Parathyroid adenoma (tissue), 2 donors: ENCODE measurements at regions not wholly inside any gene's neighbourhood (a gene's known extent, or its start where the extent isn't known, plus 50 kb on each side); places are given as distances from the start of the nearest gene placed in this dataset.
"Not testable (repeated sequence)": the region's sequence is repeated elsewhere in the genome, so short reads cannot be mapped to it uniquely, and the experiment has no call there.

Experiments used
- H2AFZ ChIP-seq: fragments of 300-600 bp; sonication (generic); one replicate; pipeline ENCODE4 v1.7.0; 2017; ENCODE audit warnings: antibody characterized with exemption, mild to moderate bottlenecking
- H3K27ac ChIP-seq: fragments of 300-600 bp; sonication (generic); one replicate; pipeline ENCODE4 v1.7.0; 2017
- H3K27me3 ChIP-seq: fragments of 300-600 bp; sonication (generic); one replicate; pipeline ENCODE4 v1.7.0; 2017; ENCODE audit warnings: low read length; ENCODE audit not compliant: control insufficient read depth, insufficient read depth
- H3K36me3 ChIP-seq: fragments of 300-600 bp; sonication (generic); one replicate; pipeline ENCODE4 v1.7.0; 2017; ENCODE audit warnings: low read length; ENCODE audit not compliant: control insufficient read depth, insufficient read depth
- H3K4me1 ChIP-seq: fragments of 300-600 bp; sonication (generic); one replicate; pipeline ENCODE4 v1.7.0; 2017; ENCODE audit warnings: control low read depth
- H3K4me2 ChIP-seq: fragments of 300-600 bp; sonication (generic); one replicate; pipeline ENCODE4 v1.7.0; 2017; ENCODE audit warnings: low read length
- H3K4me3 ChIP-seq: fragments of 300-600 bp; sonication (generic); one replicate; pipeline ENCODE4 v1.7.0; 2017; ENCODE audit warnings: low read depth, low read length
- H3K79me2 ChIP-seq: fragments of 300-600 bp; sonication (generic); one replicate; pipeline ENCODE4 v1.7.0; 2017; ENCODE audit warnings: control low read depth
- H3K9ac ChIP-seq: fragments of 300-600 bp; sonication (generic); one replicate; pipeline ENCODE4 v1.7.0; 2017; ENCODE audit warnings: mild to moderate bottlenecking
- H3K9me3 ChIP-seq: fragments of 300-600 bp; sonication (generic); one replicate; pipeline ENCODE4 v1.7.0; 2017; ENCODE audit warnings: low read length; ENCODE audit not compliant: control insufficient read depth
- TF ChIP-seq, protein P1 (sequence below): fragments of 300-600 bp; sonication (generic); IDR thresholded peaks from one replicate; pipeline ENCODE4 v1.7.0; 2017; ENCODE audit warnings: antibody characterized with exemption, mild to moderate bottlenecking
- donor health status: primary hyperparathyroidism.

- H3K79me2 ChIP-seq: no peaks in the 10 kb centered on the region
- no peak overlapping the region for H3K27ac ChIP-seq
- TF ChIP-seq, protein P1, sequence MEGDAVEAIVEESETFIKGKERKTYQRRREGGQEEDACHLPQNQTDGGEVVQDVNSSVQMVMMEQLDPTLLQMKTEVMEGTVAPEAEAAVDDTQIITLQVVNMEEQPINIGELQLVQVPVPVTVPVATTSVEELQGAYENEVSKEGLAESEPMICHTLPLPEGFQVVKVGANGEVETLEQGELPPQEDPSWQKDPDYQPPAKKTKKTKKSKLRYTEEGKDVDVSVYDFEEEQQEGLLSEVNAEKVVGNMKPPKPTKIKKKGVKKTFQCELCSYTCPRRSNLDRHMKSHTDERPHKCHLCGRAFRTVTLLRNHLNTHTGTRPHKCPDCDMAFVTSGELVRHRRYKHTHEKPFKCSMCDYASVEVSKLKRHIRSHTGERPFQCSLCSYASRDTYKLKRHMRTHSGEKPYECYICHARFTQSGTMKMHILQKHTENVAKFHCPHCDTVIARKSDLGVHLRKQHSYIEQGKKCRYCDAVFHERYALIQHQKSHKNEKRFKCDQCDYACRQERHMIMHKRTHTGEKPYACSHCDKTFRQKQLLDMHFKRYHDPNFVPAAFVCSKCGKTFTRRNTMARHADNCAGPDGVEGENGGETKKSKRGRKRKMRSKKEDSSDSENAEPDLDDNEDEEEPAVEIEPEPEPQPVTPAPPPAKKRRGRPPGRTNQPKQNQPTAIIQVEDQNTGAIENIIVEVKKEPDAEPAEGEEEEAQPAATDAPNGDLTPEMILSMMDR: no peak
- H3K4me2 ChIP-seq: no peak overlapping the region
- no peak overlapping the region for H3K9ac ChIP-seq
- H3K36me3 ChIP-seq: no peaks in the 10 kb centered on the region
- no peak overlapping the region for H3K4me3 ChIP-seq
- H3K27me3 ChIP-seq: no peaks in the 10 kb centered on the region
- H3K9me3 ChIP-seq: no peaks in the 10 kb centered on the region
- no peak overlapping the region for H2AFZ ChIP-seq
- no peaks in the 10 kb centered on the region for H3K4me1 ChIP-seq
Measured at GRCh38 chr9:30103647-30104394, 2280.6 kb upstream of the ACO1 start.

- not testable (repeated sequence) for H3K9me3 ChIP-seq, H2AFZ ChIP-seq, H3K36me3 ChIP-seq, H3K9ac ChIP-seq, H3K4me2 ChIP-seq, H3K27me3 ChIP-seq, H3K79me2 ChIP-seq, H3K4me1 ChIP-seq, H3K27ac ChIP-seq, H3K4me3 ChIP-seq
Measured at GRCh38 chr9:30107134-30107533, 2277.3 kb upstream of the ACO1 start.

GRCh38 chr9:30116673-30117217 is 2267.7 kb upstream of the ACO1 start:
- no peaks in the 10 kb centered on the region for H3K27me3 ChIP-seq
- no peaks in the 10 kb centered on the region for H3K4me1 ChIP-seq
- H2AFZ ChIP-seq: no peak overlapping the region
- H3K9ac ChIP-seq: no peak overlapping the region
- H3K27ac ChIP-seq: no peak overlapping the region
- H3K9me3 ChIP-seq: no peaks in the 10 kb centered on the region
- no peak overlapping the region for H3K4me3 ChIP-seq
- no peak overlapping the region for H3K4me2 ChIP-seq
- TF ChIP-seq, protein P1: no peak
- H3K36me3 ChIP-seq: no peaks in the 10 kb centered on the region
- H3K79me2 ChIP-seq: no peaks in the 10 kb centered on the region

GRCh38 chr9:30120666-30121065 is 2263.8 kb upstream of the ACO1 start:
- Histone ChIP-seq H3K27ac (no peak overlapping the region), H3K4me1 (no peaks in the 10 kb centered on the region), H3K4me2 (no peak overlapping the region), H3K9me3 (no peaks in the 10 kb centered on the region), H2AFZ (no peak overlapping the region), H3K4me3 (no peak overlapping the region), H3K36me3 (no peaks in the 10 kb centered on the region), H3K27me3 (no peaks in the 10 kb centered on the region), H3K79me2 (no peaks in the 10 kb centered on the region), H3K9ac (no peak overlapping the region)
- TF ChIP-seq, protein P1: no peak

GRCh38 chr9:30121611-30122010 is 2262.8 kb upstream of the ACO1 start:
- TF ChIP-seq, protein P1: no peak
- Histone ChIP-seq H3K79me2 (no peaks in the 10 kb centered on the region), H3K36me3 (no peaks in the 10 kb centered on the region), H3K4me2 (no peak overlapping the region), H3K27me3 (no peaks in the 10 kb centered on the region), H3K27ac (no peak overlapping the region), H3K9ac (no peak overlapping the region), H3K4me1 (no peaks in the 10 kb centered on the region), H3K9me3 (no peaks in the 10 kb centered on the region), H3K4me3 (no peak overlapping the region), H2AFZ (no peak overlapping the region)
